ENCODE measurements at regions not wholly inside any gene's neighbourhood (a gene's known extent, or its start where the extent isn't known, plus 50 kb on each side); places are given as distances from the start of the nearest gene placed in this dataset.
"Not testable (repeated sequence)": the region's sequence is repeated elsewhere in the genome, so short reads cannot be mapped to it uniquely, and the experiment has no call there.

DNA sequence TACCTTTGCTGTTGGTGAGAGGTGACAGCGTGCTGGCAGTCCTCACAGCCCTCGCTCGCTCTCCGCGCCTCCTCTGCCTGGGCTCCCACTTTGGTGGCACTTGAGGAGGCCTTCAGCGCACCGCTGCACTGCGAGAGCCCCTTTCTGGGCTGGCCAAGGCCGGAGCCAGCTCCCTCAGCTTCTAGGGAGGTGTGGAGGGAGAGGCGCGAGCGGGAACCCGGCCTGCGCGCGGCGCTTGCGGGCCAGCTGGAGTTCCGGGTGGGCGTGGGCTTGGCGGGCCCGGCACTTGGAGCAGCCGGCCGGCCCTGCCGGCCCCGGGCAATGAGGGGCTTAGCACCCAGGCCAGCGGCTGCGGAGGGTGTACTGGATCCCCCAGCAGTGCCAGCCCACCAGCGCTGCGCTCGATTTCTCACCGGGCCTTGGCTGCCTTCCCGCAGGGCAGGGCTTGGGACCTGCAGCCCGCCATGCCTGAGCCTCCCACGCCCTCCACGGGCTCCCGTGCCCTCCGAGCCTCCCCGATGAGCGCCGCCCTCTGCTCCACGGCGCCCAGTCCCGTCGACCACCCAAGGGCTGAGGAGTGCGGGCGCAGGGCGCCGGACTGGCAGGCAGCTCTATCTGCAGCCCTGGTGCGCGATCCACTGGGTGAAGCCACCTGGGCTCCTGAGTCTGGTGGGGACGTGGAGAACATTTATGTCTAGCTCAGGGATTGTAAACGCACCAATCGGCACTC is 700.3 kb downstream of the CDH18 start:
- not testable (repeated sequence) for DNase-seq

DNA sequence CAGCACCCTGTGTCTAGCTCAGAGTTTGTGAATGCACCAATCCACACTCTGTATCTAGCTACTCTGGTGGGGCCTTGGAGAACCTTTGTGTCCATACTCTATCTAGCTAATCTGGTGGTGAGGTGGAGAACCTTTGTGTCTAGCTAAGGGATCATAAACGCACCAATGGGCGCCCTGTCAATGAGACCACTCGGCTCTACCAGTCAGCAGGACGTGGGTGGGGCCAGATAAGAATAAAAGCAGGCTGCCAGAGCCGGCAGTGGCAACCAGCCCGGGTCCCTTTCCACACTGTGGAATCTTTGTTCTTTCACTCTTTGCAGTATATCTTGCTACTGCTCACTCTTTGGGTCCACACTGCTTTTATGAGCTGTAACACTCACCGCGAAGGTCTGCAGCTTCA is 699.7 kb downstream of the CDH18 start:
- DNase-seq, result not testable (repeated sequence)

DNA sequence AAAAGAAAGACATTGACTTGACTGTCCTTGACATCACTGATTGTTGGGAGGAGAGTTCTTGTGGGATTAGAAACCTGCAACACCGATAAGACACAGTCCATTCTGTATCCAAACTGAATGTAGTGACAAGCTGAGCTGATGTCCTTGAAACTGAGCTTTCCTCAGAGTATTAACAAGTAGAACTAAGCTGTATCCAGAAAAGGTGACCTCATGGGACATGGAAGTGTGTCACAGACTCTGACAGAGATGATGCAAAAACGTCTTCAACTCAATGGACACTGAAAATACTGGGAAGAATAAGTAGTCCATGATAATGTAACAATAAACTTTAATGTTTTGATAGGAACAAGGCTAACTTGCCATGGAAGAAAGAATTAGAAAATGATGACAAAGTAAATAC is 690.1 kb downstream of the CDH18 start:
- DNase-seq, result no peak

DNA sequence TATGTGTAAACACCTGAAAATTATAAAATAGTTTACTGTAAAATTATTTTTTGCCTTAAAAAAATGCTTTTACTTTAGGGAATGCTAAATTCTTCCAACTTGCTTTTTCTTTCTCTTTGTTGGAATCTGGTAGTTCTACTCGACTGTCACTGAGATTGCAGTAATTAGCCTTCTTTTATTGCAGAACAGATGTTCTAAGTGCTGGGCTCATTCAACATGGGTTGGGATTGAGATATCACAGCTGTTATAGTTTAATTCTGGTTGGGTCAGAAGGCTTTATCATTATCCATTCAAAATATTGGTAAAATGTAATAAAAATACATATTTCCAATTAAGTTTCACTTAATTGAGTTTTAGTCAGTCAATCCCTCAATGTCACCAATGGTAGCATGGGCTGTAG is 686.7 kb downstream of the CDH18 start:
- no peak for DNase-seq

DNA sequence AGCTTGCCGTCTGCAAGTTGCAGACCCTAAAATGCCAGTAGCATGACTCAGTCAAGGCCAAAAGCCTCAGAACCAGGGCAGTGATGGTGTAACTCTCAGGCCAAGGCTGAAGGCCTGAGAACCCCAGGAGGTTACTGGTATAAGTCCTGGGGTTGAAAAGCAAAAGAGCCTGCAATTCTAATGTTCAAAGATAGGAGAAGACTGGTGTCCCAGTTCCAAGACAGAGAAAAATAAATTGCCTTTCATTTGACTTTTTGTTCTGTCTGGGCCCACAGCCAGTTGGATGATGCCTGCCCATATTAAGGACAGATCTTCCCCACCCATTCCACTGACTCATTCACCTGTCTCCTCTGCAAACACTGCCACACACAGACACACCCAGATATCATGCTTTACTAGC is 673.2 kb downstream of the CDH18 start:
- no peak for DNase-seq

DNA sequence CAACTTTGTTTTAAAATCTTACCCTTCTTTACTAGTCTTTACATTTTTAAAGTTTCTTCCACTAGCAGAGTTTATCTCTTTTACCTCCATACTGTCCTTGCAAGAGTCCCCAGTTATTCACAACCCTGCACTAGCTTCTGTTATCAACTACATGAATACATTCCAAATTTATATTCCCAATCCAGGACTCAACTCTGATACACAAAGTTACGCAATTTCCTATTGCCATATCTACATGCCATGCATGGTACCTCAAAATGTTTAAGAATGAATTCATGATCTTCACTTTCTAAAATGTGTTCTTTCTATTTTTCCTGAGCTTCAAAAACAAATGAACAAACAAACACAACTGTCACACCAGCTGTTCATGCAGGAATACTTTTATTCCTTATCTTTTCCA is 668.7 kb downstream of the CDH18 start:
- DNase-seq, result no peak

DNA sequence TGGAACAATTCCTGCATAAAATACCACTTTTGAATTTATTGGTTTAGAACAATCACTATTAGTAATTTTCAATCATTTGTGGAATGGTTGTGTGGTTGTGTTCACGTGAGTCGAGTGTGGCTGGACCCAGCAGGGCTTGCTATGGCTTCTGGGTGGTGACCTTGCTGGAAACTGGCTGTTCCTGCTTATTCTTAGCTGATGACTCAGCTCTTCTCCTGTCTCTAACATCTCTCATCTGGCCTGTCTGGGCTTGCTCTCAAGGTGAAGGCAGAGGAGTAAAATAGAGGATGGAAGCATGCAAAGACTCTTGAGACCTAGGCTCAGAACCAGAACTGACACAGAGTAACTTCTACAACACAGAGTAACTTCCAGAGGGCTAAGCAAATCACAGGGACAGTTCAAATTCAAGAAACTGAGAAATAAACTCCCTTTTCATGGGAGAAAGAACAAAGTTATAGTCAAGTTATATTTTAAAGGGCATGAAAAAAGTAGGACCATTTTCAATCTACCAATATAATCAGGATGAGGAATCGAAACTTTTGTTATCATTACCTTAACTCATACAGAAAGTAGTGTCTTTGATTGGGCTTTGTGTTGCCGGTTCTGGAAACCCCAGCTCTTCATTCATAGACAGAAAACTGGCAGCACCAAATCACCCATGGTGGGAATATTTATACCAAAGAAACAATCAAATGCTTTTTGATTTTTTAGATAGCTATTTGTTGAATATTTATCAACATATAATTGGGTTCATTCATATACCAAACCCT is 665.1 kb downstream of the CDH18 start:
- no peak for DNase-seq

DNA sequence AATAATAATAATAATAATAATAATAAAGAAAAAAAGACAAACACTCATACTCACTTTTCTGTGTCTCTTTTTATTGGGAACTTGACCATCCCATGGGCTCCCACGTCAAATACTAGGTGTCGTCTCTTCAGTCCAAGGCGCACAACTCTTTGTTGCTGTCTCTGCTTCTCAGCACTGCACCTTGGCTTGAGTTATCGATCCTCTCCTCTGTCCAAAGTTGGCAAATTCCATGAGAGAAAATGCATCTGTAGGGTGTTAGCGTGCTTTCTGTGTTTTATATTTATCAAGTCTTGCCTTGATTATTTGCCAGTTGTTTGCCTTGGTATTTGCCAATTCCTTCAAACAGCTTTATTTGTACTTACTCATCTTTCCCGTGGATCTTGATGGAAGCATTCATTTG is 653.7 kb downstream of the CDH18 start:
- no peak for DNase-seq

DNA sequence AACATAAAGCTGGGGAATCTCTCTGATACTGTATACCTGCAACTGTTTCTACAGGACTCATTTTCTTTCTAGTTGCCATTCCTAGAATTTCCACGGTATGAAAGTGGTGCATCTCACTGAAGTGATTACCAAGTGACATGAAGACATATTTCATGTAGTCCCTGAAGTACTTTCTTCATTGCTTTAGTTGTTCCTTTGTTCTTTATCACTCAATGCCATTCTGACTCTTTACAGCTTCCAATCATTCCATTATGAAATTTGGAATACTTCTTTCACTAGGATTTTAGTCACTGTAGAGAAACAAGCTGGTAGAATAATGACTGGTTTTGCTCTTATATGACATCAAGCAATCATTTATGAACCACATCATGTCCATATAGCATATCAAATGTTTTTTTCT is 645.1 kb downstream of the CDH18 start:
- DNase-seq, result no peak

DNA sequence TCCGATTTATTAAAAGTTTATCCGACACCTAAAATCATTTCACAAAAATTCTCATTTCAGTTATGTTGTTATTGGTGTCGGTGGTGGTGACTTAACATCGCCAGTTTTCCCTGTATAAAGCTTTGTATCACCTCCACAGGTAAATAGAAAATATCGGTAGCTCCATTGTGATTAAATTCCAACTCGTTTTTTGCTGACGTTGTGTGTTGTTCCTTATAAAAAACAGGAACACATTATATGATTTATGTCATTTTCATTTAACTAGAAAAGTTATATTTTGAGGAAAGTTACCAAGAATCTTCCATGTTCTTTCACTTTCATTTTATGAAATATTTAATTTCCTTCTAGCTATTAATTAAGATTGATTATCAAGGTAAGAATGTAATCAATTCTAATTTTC is 635.9 kb downstream of the CDH18 start:
- DNase-seq, result no peak

DNA sequence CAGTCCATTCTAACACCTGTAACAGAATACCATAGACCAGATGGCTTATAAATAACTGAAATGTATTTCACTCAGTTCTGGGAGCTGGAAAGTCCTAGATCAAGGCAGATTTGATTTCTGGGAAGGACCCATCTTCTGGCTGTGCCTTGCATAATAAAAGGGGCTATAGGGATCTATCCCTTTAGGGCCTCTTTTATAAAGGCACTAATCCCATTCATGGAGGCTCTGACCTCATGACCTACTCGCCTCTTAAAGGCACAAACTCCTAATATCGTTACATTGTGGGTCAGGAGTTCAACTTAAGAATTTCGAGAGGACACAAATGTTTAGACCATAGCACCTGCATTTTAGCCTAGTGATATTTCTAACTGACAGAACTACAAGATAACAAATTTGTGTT is 619.0 kb downstream of the CDH18 start:
- no peak for DNase-seq

DNA sequence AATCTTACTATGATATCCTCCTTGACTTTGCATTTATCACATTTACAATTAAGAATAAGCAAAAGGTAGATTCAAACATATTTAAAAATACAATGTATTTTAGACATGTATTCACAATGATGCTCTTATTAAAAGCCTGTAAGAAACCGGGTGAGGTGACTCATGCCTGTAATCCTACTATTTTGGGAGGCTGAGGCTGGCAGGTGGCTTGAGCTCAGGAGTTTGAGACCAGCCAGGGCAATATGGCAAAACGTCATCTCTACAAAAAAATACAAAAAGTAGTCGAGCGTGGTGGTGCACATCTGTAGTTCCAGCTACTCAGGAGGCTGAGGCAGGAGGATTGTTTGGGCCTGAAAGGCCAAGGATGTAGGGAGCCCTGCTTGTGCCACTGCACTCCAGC is 618.4 kb downstream of the CDH18 start:
- no peak for DNase-seq

DNA sequence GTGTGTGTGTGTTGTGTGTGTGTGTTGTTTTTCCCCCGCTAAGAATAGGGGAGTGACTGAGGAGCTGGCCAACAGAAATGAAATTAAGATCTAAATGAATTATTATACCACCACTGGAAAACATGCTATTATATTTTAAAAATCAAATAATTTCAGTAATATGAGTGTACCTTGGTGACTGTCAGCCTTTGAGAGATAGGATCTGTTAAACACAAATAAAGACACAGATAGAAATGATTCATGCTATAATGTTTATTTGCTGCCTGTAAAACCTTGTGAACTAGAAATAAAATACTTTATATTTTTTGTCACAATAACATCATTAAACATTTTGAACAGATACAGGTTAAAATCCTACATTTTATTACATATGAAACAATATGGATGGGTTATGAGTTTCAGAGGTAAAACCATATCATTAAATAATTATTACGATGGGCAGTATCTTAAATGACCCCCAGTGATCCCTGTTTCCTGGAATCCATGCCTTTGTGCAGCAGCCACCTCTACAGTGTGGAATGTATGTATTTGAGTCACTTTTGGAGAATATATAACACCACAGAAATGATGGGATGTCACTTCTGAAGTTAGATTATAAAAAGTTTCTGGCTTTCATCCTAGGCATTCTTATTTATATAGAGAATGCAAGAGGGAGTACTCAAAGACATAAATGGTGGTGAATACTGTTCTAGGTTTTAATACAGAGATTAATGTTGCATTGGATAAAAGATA is 617.2 kb downstream of the CDH18 start:
- no peak for DNase-seq

DNA sequence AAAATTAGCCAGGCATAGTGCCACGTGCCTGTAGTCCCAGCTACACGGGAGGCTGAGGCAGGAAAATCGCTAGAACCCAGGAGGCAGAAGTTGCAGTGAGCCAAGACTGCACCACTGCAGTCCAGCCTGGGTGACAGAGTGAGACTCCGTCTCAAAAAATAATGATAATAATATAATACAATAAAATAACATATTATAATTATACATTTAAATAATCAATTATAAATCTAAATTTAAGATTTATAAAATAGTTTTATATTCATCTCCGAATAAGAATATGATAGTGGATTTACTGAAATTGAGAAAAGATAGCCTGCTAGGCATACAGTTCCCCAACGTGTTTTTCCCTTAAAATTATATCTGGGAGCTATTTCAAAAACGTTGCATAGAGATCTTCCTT is 599.6 kb downstream of the CDH18 start:
- DNase-seq, result no peak

DNA sequence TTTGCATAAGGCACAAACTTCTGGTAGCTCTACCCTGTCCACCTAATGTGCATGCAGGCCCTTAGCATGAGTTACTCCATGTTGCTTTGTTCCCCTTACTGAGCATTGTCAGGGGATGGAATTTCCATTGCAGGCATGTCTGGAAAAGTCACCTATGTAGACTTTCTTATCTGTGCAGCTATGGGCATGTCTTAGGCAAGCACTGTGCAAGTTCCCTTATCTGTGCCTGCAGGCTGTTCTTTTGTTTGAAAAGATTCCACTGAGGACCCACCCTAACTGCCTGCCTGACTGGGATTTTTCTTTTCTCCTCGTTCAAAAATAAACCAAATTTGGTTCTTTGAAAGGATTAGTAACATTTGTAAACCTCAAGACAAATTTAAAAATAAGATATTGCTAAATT is 587.0 kb downstream of the CDH18 start:
- no peak for DNase-seq

DNA sequence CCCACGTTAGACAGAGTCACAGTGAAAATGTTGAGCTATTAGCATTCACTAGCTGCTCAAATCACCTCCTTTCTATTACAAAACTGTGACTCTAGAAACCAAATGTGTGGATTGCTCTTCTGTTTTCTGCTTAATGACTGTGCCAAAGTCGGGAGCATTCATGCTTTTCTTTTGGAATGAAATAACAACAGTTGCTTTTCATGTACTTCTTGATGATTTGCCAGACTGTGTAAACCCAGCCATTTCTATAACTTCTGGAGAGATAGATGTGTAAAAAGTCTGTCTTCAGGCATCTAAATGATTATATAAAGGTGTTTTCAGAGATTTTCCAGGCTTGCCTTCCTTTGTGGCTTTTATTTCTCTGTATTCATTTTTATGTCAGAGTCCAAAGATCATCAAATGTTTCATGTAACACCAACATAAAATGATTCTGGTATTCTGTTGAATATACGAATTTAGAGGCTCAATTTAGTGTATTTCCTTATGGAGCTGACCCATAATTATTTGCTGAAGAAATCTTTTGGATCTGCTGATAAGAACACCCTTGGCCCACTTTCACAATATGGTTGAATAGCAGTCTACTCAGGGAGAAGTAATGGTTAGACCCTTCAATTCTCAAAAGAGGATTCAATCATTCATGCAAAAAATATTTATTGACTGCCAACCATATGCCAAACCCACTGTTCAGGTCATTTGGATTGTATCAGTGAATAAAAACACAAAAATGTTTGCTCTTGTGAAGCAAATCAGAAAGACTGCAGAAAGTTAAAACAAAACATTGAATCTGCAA is 581.2 kb downstream of the CDH18 start:
- DNase-seq, result no peak

DNA sequence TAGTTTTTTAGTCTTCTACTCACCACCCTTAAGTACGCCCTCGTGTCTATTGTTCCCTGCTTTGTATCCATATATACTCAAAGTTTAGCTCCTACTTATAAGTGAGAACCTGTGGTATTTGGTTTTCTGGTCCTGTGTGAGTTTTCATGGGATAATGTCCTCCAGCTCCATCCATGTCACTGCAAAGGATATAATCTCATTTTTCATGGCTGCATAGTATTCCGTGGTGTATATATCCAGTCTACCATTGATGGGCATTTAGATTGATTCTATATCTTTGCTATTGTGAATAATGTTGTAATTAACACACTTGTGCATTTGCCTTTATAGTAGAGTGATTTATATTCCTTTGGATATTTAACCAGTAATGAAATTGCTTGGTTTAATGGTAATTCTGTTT is 579.9 kb downstream of the CDH18 start:
- DNase-seq, result no peak

DNA sequence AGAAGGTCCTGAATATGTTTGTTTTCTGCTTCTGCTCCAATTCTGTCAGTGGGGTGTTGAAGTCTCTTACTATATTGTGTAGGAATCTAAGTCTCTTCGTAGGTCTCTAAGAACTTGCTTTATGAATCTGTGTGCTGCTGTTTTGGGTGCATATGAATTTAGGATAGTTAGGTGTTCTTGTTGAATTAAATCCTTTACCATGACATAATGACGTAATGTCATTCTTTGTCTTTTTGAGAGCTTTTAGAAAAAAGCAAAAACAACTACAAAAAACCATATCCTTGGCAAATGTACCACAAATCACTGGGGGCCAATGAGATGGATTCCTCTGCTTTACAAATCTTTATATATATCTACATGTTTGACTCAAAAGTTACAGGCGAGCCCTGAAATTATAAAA is 576.1 kb downstream of the CDH18 start:
- DNase-seq, result no peak

All from NCI-H187 (cell line).